GM19023 (cell line): ENCODE measurements at regions not wholly inside any gene's neighbourhood (a gene's known extent, or its start where the extent isn't known, plus 50 kb on each side); places are given as distances from the start of the nearest gene placed in this dataset.

Source experiments
- ATAC-seq: cut with Tn5 transposase; IDR thresholded peaks from one replicate; pipeline ENCODE4 v1.9.1; 2021; ENCODE audit warnings: mild to moderate bottlenecking, moderate library complexity; ENCODE audit not compliant: unreplicated experiment

- ATAC-seq: no peak
These were observed 53.6 kb upstream of the CTDP1 start for GRCh38 chr18:79625924-79626561.

- ATAC-seq: no peak
These were observed 52.5 kb upstream of the CTDP1 start for GRCh38 chr18:79626905-79627749.

GRCh38 chr18:79627750-79628294 is 51.8 kb upstream of the CTDP1 start:
- no peak for ATAC-seq

GRCh38 chr18:79628416-79629248 is 51.0 kb upstream of the CTDP1 start:
- ATAC-seq: no peak

GRCh38 chr18:79629249-79629558 is 50.4 kb upstream of the CTDP1 start:
- no peak for ATAC-seq

- ATAC-seq: no peak
These were observed 50.0 kb upstream of the CTDP1 start for GRCh38 chr18:79629606-79630005.
